H1 (cell line): ENCODE measurements at regions not wholly inside any gene's neighbourhood (a gene's known extent, or its start where the extent isn't known, plus 50 kb on each side); places are given as distances from the start of the nearest gene placed in this dataset.

ENCODE experiments used
- CTCF ChIA-PET: fragments of 300-600 bp; sonication (Branson Sonifier 250); formaldehyde crosslinking; loops from one replicate; lab custom pipeline; 2021; ENCODE audit not compliant: partially characterized antibody; lab: Charles Lee
- POLR2A ChIA-PET: fragments of 300-600 bp; sonication (Branson Sonifier 250); formaldehyde crosslinking; loops from one replicate; lab custom pipeline; 2021; ENCODE audit warnings: inconsistent platforms; ENCODE audit not compliant: partially characterized antibody; lab: Charles Lee
- DNase-seq, 2 experiments: peaks; one replicate each; pipeline versions ENCODE4 v3.0.0 to v3.0.0-alpha.2; 2010 to 2022; ENCODE audit warnings: low spot score in 2 of 2, low read depth in 1 of 2, mixed read lengths in 1 of 2
- FAIRE-seq: peaks from 2 replicates; lab custom pipeline; 2011; peaks lifted over from hg19 to GRCh38; lab: Jason Lieb, UNC
- H2AFZ ChIP-seq: 2 replicates; pipeline ENCODE4 v1.8.1; 2012; ENCODE audit warnings: low read length, inconsistent platforms
- H2AK5ac ChIP-seq: 2 replicates; pipeline ENCODE4 v1.6.1; 2013; ENCODE audit warnings: low read depth, low read length
- H2BK120ac ChIP-seq: replicated peaks from 2 replicates; pipeline ENCODE3; 2013; ENCODE audit warnings: low read depth, low read length, inconsistent platforms
- H2BK12ac ChIP-seq: 2 replicates; pipeline ENCODE4 v1.6.1; 2013; ENCODE audit warnings: low read depth, low read length
- H2BK15ac ChIP-seq: 2 replicates; pipeline ENCODE4 v1.6.1; 2013; ENCODE audit warnings: low read length
- H2BK20ac ChIP-seq: 2 replicates; pipeline ENCODE4 v1.6.1; 2013; ENCODE audit warnings: low read length
- H2BK5ac ChIP-seq: 2 replicates; pipeline ENCODE4 v1.6.1; 2013; ENCODE audit warnings: low read depth, low read length
- H3K14ac ChIP-seq: 2 replicates; pipeline ENCODE4 v1.6.1; 2013; ENCODE audit warnings: inconsistent platforms; ENCODE audit not compliant: insufficient read length
- H3K18ac ChIP-seq: 2 replicates; pipeline ENCODE4 v1.6.1; 2013; ENCODE audit warnings: low read length; ENCODE audit errors: extremely low read depth
- H3K23ac ChIP-seq: 2 replicates; pipeline ENCODE4 v1.6.1; 2013; ENCODE audit warnings: inconsistent platforms; ENCODE audit not compliant: insufficient read length
- H3K23me2 ChIP-seq: 2 replicates; pipeline ENCODE4 v1.6.1; 2013; ENCODE audit warnings: low read depth, low read length
- H3K27ac ChIP-seq: 2 replicates; pipeline ENCODE4 v1.6.1; 2011; ENCODE audit warnings: low read depth, low read length, inconsistent platforms
- H3K27me3 ChIP-seq, 4 experiments: replicated peaks in 1 of 4; 1 replicate in 1 of 4; 2 replicates in 3 of 4; pipeline versions ENCODE4 v1.6.1 to v1.8.1; 2011 to 2013; ENCODE audit warnings: low read length in 3 of 4, mild to moderate bottlenecking in 3 of 4, inconsistent platforms in 2 of 4, mixed read lengths in 2 of 4, moderate library complexity in 1 of 4; ENCODE audit not compliant: control insufficient read depth in 3 of 4, insufficient read depth in 3 of 4; ENCODE audit errors: extremely low read depth in 1 of 4
- H3K36me3 ChIP-seq, 4 experiments: 2 replicates each; pipeline versions ENCODE4 v1.6.1 to v1.8.1; 2011 to 2013; ENCODE audit warnings: mild to moderate bottlenecking in 4 of 4, low read length in 3 of 4, moderate library complexity in 2 of 4, control low read depth in 1 of 4, inconsistent platforms in 1 of 4; ENCODE audit not compliant: insufficient read depth in 4 of 4, control insufficient read depth in 2 of 4
- H3K4ac ChIP-seq: replicated peaks from 2 replicates; pipeline ENCODE3; 2013; ENCODE audit warnings: low read length, low read depth, mixed read lengths, inconsistent platforms; ENCODE audit not compliant: insufficient read length
- H3K4me1 ChIP-seq, 4 experiments: replicated peaks in 1 of 4; 1 replicate in 1 of 4; 2 replicates in 3 of 4; pipeline versions ENCODE4 v1.6.1 to v1.8.1; 2011 to 2013; ENCODE audit warnings: low read length in 3 of 4, inconsistent platforms in 2 of 4, mixed read lengths in 1 of 4; ENCODE audit not compliant: insufficient read depth in 4 of 4, control insufficient read depth in 3 of 4
- H3K4me2 ChIP-seq, 2 experiments: 2 replicates each; pipeline versions ENCODE4 v1.6.1 to v1.8.1; 2011 to 2013; ENCODE audit warnings: low read depth in 2 of 2, low read length in 2 of 2, control low read depth in 1 of 2, inconsistent platforms in 1 of 2, mild to moderate bottlenecking in 1 of 2; ENCODE audit not compliant: insufficient read depth in 1 of 2
- H3K4me3 ChIP-seq, 4 experiments: fragments of 200-600, 300-600 bp in 1 of 4; sonication (generic), shearing (Covaris generic), sonication (Bioruptor Twin) in 1 of 4; 2 replicates each; pipeline versions ENCODE4 v1.5.1 to v1.8.1; 2011 to 2016; ENCODE audit warnings: low read length in 4 of 4, low read depth in 3 of 4, control low read depth in 2 of 4, inconsistent platforms in 2 of 4, mild to moderate bottlenecking in 2 of 4, mixed read lengths in 1 of 4, moderate library complexity in 1 of 4; ENCODE audit not compliant: insufficient read depth in 2 of 4; ENCODE audit errors: extremely low read depth in 1 of 4
- H3K56ac ChIP-seq: replicated peaks from 2 replicates; pipeline ENCODE3; 2013; ENCODE audit warnings: low read depth, mild to moderate bottlenecking, mixed read lengths, low read length, inconsistent platforms; ENCODE audit not compliant: insufficient read length
- H3K79me1 ChIP-seq: 2 replicates; pipeline ENCODE4 v1.6.1; 2013; ENCODE audit warnings: low read depth, low read length, control low read depth
- H3K79me2 ChIP-seq, 2 experiments: 2 replicates each; pipeline versions ENCODE4 v1.6.1 to v1.8.1; 2012 to 2013; ENCODE audit warnings: low read length in 2 of 2, mild to moderate bottlenecking in 2 of 2, inconsistent platforms in 1 of 2; ENCODE audit not compliant: insufficient read depth in 2 of 2, control insufficient read depth in 1 of 2
- H3K9ac ChIP-seq, 4 experiments: replicated peaks in 1 of 4; 1 replicate in 1 of 4; 2 replicates in 3 of 4; pipeline versions ENCODE4 v1.6.1 to v1.8.1; 2011 to 2013; ENCODE audit warnings: low read depth in 3 of 4, low read length in 3 of 4, control low read depth in 2 of 4, mild to moderate bottlenecking in 2 of 4, moderate library complexity in 2 of 4, inconsistent platforms in 1 of 4; ENCODE audit errors: extremely low read depth in 1 of 4
- H3K9me3 ChIP-seq, 2 experiments: 2 replicates each; pipeline versions ENCODE4 v1.6.1 to v1.8.1; 2012 to 2013; ENCODE audit warnings: mild to moderate bottlenecking in 2 of 2, moderate library complexity in 2 of 2, control low read depth in 1 of 2, inconsistent platforms in 1 of 2, low read depth in 1 of 2, low read length in 1 of 2, mixed read lengths in 1 of 2; ENCODE audit not compliant: insufficient read depth in 2 of 2
- H4K20me1 ChIP-seq, 2 experiments: replicated peaks in 1 of 2; 2 replicates each; pipeline versions ENCODE3 to v1.8.1; 2011 to 2013; ENCODE audit warnings: inconsistent platforms in 2 of 2, low read length in 2 of 2, mild to moderate bottlenecking in 1 of 2; ENCODE audit not compliant: insufficient read depth in 2 of 2, control insufficient read depth in 1 of 2
- H4K5ac ChIP-seq: 2 replicates; pipeline ENCODE4 v1.6.1; 2013; ENCODE audit warnings: low read length, low read depth, mixed read lengths, inconsistent platforms; ENCODE audit not compliant: insufficient read length
- H4K8ac ChIP-seq: 2 replicates; pipeline ENCODE4 v1.8.0; 2013; ENCODE audit warnings: mild to moderate bottlenecking, moderate library complexity, low read length, inconsistent platforms; ENCODE audit not compliant: insufficient read depth; ENCODE audit errors: extremely low read depth
- H4K91ac ChIP-seq: replicated peaks from 2 replicates; pipeline ENCODE3; 2013; ENCODE audit warnings: low read length, mixed read lengths, inconsistent platforms; ENCODE audit not compliant: insufficient read length
- BACH1 ChIP-seq: IDR thresholded peaks from 2 replicates; pipeline ENCODE4 v1.6.1; 2012; ENCODE audit warnings: low read length, improper control_type of control experiment
- BCL11A ChIP-seq, 2 experiments: IDR thresholded peaks; one replicate each; pipeline ENCODE4 v1.6.1; 2011; ENCODE audit warnings: low read depth in 2 of 2, low read length in 2 of 2, mild to moderate bottlenecking in 2 of 2
- BRCA1 ChIP-seq: IDR thresholded peaks from 2 replicates; pipeline ENCODE4 v1.6.1; 2012; ENCODE audit warnings: low read depth, low read length, improper control_type of control experiment
- CHD2 ChIP-seq: IDR thresholded peaks from 2 replicates; pipeline ENCODE4 v1.6.1; 2012; ENCODE audit warnings: low read length, improper control_type of control experiment
- CREB1 ChIP-seq: IDR thresholded peaks from 2 replicates; pipeline ENCODE4 v1.6.1; 2012; ENCODE audit warnings: inconsistent platforms
- GTF2F1 ChIP-seq: IDR thresholded peaks from 2 replicates; pipeline ENCODE4 v1.6.1; 2012; ENCODE audit warnings: low read depth, low read length, improper control_type of control experiment, borderline replicate concordance
- NRF1 ChIP-seq: IDR thresholded peaks from 2 replicates; pipeline ENCODE4 v1.6.1; 2011; ENCODE audit warnings: mild to moderate bottlenecking, low read depth, low read length, improper control_type of control experiment
- POLR2A ChIP-seq, 2 experiments: IDR thresholded peaks; 1 replicate in 1 of 2; 2 replicates in 1 of 2; pipeline ENCODE4 v1.6.1; 2011; ENCODE audit warnings: low read depth in 2 of 2, low read length in 2 of 2, mild to moderate bottlenecking in 2 of 2; ENCODE audit errors: control extremely low read depth in 1 of 2
- POU5F1 ChIP-seq: IDR thresholded peaks from 2 replicates; pipeline ENCODE4 v1.6.1; 2011; ENCODE audit warnings: low read depth, mild to moderate bottlenecking, low read length, moderate library complexity
- RBBP5 ChIP-seq: IDR thresholded peaks from 2 replicates; pipeline ENCODE4 v1.7.1; 2012; ENCODE audit warnings: low read depth, mild to moderate bottlenecking, inconsistent platforms, low read length, moderate library complexity, borderline replicate concordance
- RFX5 ChIP-seq: IDR thresholded peaks from 2 replicates; pipeline ENCODE4 v1.6.1; 2011; ENCODE audit warnings: low read depth, low read length, improper control_type of control experiment, borderline replicate concordance
- SP4 ChIP-seq: IDR thresholded peaks from 2 replicates; pipeline ENCODE4 v1.6.1; 2012; ENCODE audit warnings: low read length, inconsistent platforms
- TAF1 ChIP-seq: IDR thresholded peaks from 2 replicates; pipeline ENCODE4 v1.6.1; 2011; ENCODE audit warnings: mild to moderate bottlenecking, low read depth, low read length
- TAF7 ChIP-seq: optimal IDR thresholded peaks from 2 replicates; pipeline ENCODE3; 2011; ENCODE audit warnings: low read depth, mild to moderate bottlenecking, inconsistent platforms, low read length, moderate library complexity, borderline replicate concordance
- TCF12 ChIP-seq: IDR thresholded peaks from 2 replicates; pipeline ENCODE4 v1.6.1; 2011; ENCODE audit warnings: low read depth, mild to moderate bottlenecking, low read length

GRCh38 chr3:16813336-16813735 is 71.4 kb upstream of the PLCL2 start:
- Histone ChIP-seq H3K4me2 (no peak overlapping the region), H3K27me3 (no peaks in the 10 kb centered on the region), H4K8ac (no peak overlapping the region), H3K79me2 (no peaks in the 10 kb centered on the region), H3K18ac (no peak overlapping the region), H3K9ac (no peak overlapping the region), H3K56ac (no peak overlapping the region), H4K5ac (no peak overlapping the region), H2BK120ac (peak overlapping the region; percentile 41), H3K4ac (no peak overlapping the region), H3K4me1 (peaks cover 0 to 13% (median 6%) of the 10 kb centered on the region in 4 experiments; a peak in 4 of 7 replicates), H2BK20ac (no peak overlapping the region), H3K27ac (no peak overlapping the region), H3K14ac (no peak overlapping the region), H4K20me1 (no peaks in the 10 kb centered on the region), H3K4me3 (no peak overlapping the region), H2BK12ac (no peak overlapping the region), H3K36me3 (no peaks in the 10 kb centered on the region), H2BK15ac (no peak overlapping the region), H3K23me2 (no peaks in the 10 kb centered on the region), H4K91ac (no peak overlapping the region), H3K23ac (no peak overlapping the region), H2AFZ (no peak overlapping the region), H2BK5ac (no peak overlapping the region), H3K9me3 (no peaks in the 10 kb centered on the region), H3K79me1 (no peaks in the 10 kb centered on the region), H2AK5ac (no peak overlapping the region)
- DNase-seq = no peak
- ChIA-PET CTCF (no interaction called here), POLR2A (no interaction called here)
- FAIRE-seq = no peak
- TF ChIP-seq TCF12 (no peak), RFX5 (no peak), SP4 (no peak), POU5F1 (no peak), CHD2 (no peak), BRCA1 (no peak), BCL11A (IDR thresholded peaks at IDR 0.05; ENCODE audit: low read depth in 2 of 2, low read length in 2 of 2) (no peak), GTF2F1 (no peak), TAF1 (no peak), CREB1 (no peak), POLR2A (IDR thresholded peaks at IDR 0.05; ENCODE audit: control extremely low read depth in 1 of 2, low read depth in 2 of 2, low read length in 2 of 2) (no peak), BACH1 (no peak), TAF7 (no peak), NRF1 (no peak), RBBP5 (no peak)
